GM19328 (cell line): ENCODE measurements at regions not wholly inside any gene's neighbourhood (a gene's known extent, or its start where the extent isn't known, plus 50 kb on each side); places are given as distances from the start of the nearest gene placed in this dataset.

Experiments
- ATAC-seq: cut with Tn5 transposase; IDR thresholded peaks from one replicate; pipeline ENCODE4 v1.9.1; 2021; ENCODE audit warnings: mild to moderate bottlenecking, moderate library complexity; ENCODE audit not compliant: unreplicated experiment

- no peak for ATAC-seq
Measured at GRCh38 chr12:25058012-25058411, 109.1 kb upstream of the BCAT1 start.

GRCh38 chr12:25056486-25057130, 107.7 kb upstream of the BCAT1 start:
- ATAC-seq, result no peak

- ATAC-seq, result no peak
Measured at GRCh38 chr12:25056011-25056410, 107.1 kb upstream of the BCAT1 start.

- ATAC-seq, result no peak
Measured at GRCh38 chr12:25054783-25055144, 105.9 kb upstream of the BCAT1 start.

- ATAC-seq, result no peak
Measured at GRCh38 chr12:25054076-25054782, 105.3 kb upstream of the BCAT1 start.

- no peak for ATAC-seq
Measured at GRCh38 chr12:25052914-25053211, 104.0 kb upstream of the BCAT1 start.

GRCh38 chr12:25052196-25052913, 103.5 kb upstream of the BCAT1 start:
- peak; percentile 62 for ATAC-seq

- ATAC-seq, result peak; percentile 46
Measured at GRCh38 chr12:25051656-25052195, 102.8 kb upstream of the BCAT1 start.

- no peak for ATAC-seq
Measured at GRCh38 chr12:25051171-25051570, 102.3 kb upstream of the BCAT1 start.

- ATAC-seq, result no peak
Measured at GRCh38 chr12:25045869-25046268, 97.0 kb upstream of the BCAT1 start.

GRCh38 chr12:25041006-25041741, 92.3 kb upstream of the BCAT1 start:
- ATAC-seq, result no peak

GRCh38 chr12:25040593-25040992, 91.7 kb upstream of the BCAT1 start:
- ATAC-seq, result no peak

- ATAC-seq, result no peak
Measured at GRCh38 chr12:25034676-25035075, 85.8 kb upstream of the BCAT1 start.

GRCh38 chr12:25025951-25026490, 77.1 kb upstream of the BCAT1 start:
- no peak for ATAC-seq

GRCh38 chr12:25025260-25025659, 76.4 kb upstream of the BCAT1 start:
- no peak for ATAC-seq

GRCh38 chr12:25023808-25024207, 74.9 kb upstream of the BCAT1 start:
- ATAC-seq, result peak; percentile 40

GRCh38 chr12:25020621-25021243, 71.8 kb upstream of the BCAT1 start:
- peak; percentile 76 for ATAC-seq

- ATAC-seq, result no peak
Measured at GRCh38 chr12:25018146-25018545, 69.2 kb upstream of the BCAT1 start.

- no peak for ATAC-seq
Measured at GRCh38 chr12:25017336-25017735, 68.4 kb upstream of the BCAT1 start.

- ATAC-seq, result no peak
Measured at GRCh38 chr12:25014961-25015360, 66.1 kb upstream of the BCAT1 start.

- ATAC-seq, result no peak
Measured at GRCh38 chr12:25013061-25013460, 64.2 kb upstream of the BCAT1 start.
